ENCODE measurements at regions not wholly inside any gene's neighbourhood (a gene's known extent, or its start where the extent isn't known, plus 50 kb on each side); places are given as distances from the start of the nearest gene placed in this dataset.
"Not testable (repeated sequence)": the region's sequence is repeated elsewhere in the genome, so short reads cannot be mapped to it uniquely, and the experiment has no call there.

GRCh38 chr11:128031538-128032134, 555.7 kb downstream of the ETS1 start:
- TF ChIP-seq CTCF (IDR thresholded peaks at IDR 0.05), result peak; percentile 33 to 63
- not testable (repeated sequence) for TF ChIP-seq POLR2A, POLR2AphosphoS5, EP300 (IDR thresholded peaks at IDR 0.05)

All from suprapubic skin (tissue), 4 donors.